ENCODE measurements at regions not wholly inside any gene's neighbourhood (a gene's known extent, or its start where the extent isn't known, plus 50 kb on each side); places are given as distances from the start of the nearest gene placed in this dataset.
"Not testable (repeated sequence)": the region's sequence is repeated elsewhere in the genome, so short reads cannot be mapped to it uniquely, and the experiment has no call there.

- no peaks in the 10 kb centered on the region for H3K9me3 Mint-ChIP-seq
- H3K4me1 Mint-ChIP-seq = peaks cover 5% of the 10 kb centered on the region
- H3K27ac Mint-ChIP-seq = peak overlapping the region; percentile 21
- no peaks in the 10 kb centered on the region for H3K36me3 Mint-ChIP-seq
- H3K4me3 Mint-ChIP-seq = no peak overlapping the region
- no peak for DNase-seq (ENCODE audit: low spot score in 2 of 2)
- no peak for ATAC-seq
Observed at GRCh38 chr20:40896814-40897700, 131.6 kb upstream of the TOP1 start.

- Mint-ChIP-seq H3K27ac (no peak overlapping the region), H3K4me1 (peaks cover 5% of the 10 kb centered on the region), H3K36me3 (no peaks in the 10 kb centered on the region), H3K9me3 (no peaks in the 10 kb centered on the region), H3K4me3 (no peak overlapping the region)
- DNase-seq (ENCODE audit: low spot score in 2 of 2) = no peak
- ATAC-seq = no peak
Observed at GRCh38 chr20:40899344-40899743, 129.3 kb upstream of the TOP1 start.

DNA sequence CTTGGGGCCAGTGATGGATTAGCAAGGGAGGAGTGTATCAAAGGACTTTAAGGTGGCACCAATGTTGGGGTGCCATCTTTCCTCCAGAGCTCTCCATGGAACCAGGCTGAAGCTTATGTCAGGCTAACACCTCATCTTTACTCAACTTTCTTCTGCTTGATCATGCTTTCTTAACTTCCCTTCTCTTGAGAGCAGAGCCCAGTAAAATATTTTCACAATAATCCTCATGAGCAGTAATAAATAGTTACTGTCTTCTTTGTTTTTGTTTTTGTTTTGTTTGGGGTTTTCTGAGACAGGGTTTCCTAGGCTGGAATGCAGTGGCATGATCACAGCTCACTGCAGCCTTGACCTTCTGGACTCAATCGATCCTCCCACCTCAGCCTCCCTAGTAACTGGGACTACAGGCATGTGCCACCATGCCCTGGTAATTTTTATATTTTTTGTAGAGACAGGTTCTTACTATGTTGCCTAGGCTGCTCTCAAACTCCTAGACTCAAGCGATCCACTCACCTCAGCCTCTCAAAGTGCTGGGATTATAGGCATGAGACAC, 127.9 kb upstream of the TOP1 start:
- H3K9me3 Mint-ChIP-seq = no peaks in the 10 kb centered on the region
- no peak overlapping the region for H3K27ac Mint-ChIP-seq
- H3K36me3 Mint-ChIP-seq = no peaks in the 10 kb centered on the region
- H3K4me3 Mint-ChIP-seq = no peak overlapping the region
- no peak for ATAC-seq
- H3K4me1 Mint-ChIP-seq = no peaks in the 10 kb centered on the region
- DNase-seq (ENCODE audit: low spot score in 2 of 2) = no peak

- Mint-ChIP-seq H3K4me1 (no peaks in the 10 kb centered on the region), H3K9me3 (no peaks in the 10 kb centered on the region), H3K36me3 (no peaks in the 10 kb centered on the region), H3K4me3 (no peak overlapping the region), H3K27ac (no peak overlapping the region)
- ATAC-seq (no peak), DNase-seq (ENCODE audit: low spot score in 2 of 2) (no peak)
Observed at GRCh38 chr20:40902661-40903060, 126.0 kb upstream of the TOP1 start.

GRCh38 chr20:40908309-40908708, 120.3 kb upstream of the TOP1 start:
- DNase-seq (ENCODE audit: low spot score in 2 of 2) = no peak
- no peak for ATAC-seq
- Mint-ChIP-seq H3K27ac (no peak overlapping the region), H3K4me1 (no peaks in the 10 kb centered on the region), H3K9me3 (no peaks in the 10 kb centered on the region), H3K4me3 (no peak overlapping the region), H3K36me3 (no peaks in the 10 kb centered on the region)

GRCh38 chr20:40909489-40909888, 119.1 kb upstream of the TOP1 start:
- not testable (repeated sequence) for H3K27ac Mint-ChIP-seq; ATAC-seq; H3K4me1 Mint-ChIP-seq; DNase-seq (ENCODE audit: low spot score in 2 of 2); H3K9me3 Mint-ChIP-seq; H3K4me3 Mint-ChIP-seq; H3K36me3 Mint-ChIP-seq

- not testable (repeated sequence) for H3K4me1 Mint-ChIP-seq; ATAC-seq; H3K4me3 Mint-ChIP-seq; H3K9me3 Mint-ChIP-seq; DNase-seq (ENCODE audit: low spot score in 2 of 2); H3K27ac Mint-ChIP-seq; H3K36me3 Mint-ChIP-seq
Observed at GRCh38 chr20:40910436-40910835, 118.2 kb upstream of the TOP1 start.

DNA sequence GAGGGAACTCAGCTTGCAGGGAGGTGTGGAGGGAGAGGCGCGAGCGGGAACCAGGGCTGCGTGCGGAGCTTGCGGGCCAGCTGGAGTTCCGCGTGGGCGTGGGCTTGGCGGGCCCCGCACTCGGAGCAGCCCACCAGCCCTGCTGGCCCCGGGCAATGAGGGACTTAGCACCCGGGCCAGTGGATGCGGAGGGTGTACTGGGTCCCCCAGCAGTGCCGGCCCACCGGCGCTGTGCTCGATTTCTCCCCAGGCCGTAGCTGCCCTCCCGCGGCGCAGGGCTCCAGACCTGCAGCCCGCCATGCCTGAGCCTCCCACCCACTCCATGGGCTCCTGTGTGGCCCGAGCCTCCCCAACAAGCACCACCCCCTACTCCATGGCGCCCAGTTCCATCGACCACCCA, 117.5 kb upstream of the TOP1 start:
- H3K4me3 Mint-ChIP-seq; H3K9me3 Mint-ChIP-seq; ATAC-seq; H3K27ac Mint-ChIP-seq; H3K36me3 Mint-ChIP-seq; DNase-seq (ENCODE audit: low spot score in 2 of 2); H3K4me1 Mint-ChIP-seq: not testable (repeated sequence)

DNA sequence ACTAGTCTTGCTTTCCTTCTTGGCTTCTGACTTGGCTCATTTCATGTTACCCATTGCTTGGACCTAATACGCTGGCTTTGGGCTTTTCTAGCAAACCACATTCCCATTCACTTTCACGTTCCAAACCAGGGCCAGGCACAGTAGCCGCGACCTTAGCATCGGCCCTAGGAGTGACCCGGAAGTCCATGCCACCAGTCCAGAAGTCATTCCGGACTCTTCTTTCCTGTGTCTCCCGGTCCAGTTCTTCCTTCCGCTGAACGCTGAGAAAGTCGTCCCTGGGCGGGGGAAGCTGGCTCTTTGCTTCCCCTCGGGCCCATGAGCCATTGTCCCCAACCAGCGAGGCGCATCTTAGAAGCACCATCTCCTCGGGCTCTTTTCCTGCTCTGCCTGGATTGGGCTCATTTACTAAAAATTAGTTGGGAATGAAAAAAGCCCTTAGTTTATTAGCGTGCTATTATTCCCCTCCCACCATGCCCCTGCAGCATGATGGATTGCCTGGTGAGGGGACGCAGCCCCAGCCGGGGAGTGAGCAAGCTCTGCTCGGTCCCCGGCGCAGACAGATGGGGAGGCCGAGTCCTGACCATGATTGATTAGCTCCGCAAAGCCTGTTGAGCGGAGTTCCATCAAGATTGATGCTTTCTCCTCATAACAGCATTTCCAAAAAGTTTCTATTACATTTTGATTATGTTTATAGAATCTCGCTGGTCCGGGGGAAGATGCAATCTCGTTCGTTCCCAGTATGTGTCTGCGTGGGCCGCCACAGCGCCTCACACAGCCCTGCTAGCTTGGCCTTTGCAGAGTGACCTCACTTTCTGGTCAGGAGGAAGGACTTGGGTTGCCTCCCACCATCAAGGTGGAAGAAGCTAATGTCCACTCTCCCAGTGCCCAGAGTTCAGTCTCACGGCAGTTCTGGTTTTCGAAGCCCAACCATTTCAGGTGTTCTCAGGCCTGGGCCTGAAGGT, 115.1 kb upstream of the TOP1 start:
- no peak overlapping the region for H3K27ac Mint-ChIP-seq
- no peaks in the 10 kb centered on the region for H3K4me1 Mint-ChIP-seq
- no peak overlapping the region for H3K4me3 Mint-ChIP-seq
- H3K36me3 Mint-ChIP-seq = no peaks in the 10 kb centered on the region
- H3K9me3 Mint-ChIP-seq = no peaks in the 10 kb centered on the region
- ATAC-seq (no peak), DNase-seq (ENCODE audit: low spot score in 2 of 2) (no peak)

DNA sequence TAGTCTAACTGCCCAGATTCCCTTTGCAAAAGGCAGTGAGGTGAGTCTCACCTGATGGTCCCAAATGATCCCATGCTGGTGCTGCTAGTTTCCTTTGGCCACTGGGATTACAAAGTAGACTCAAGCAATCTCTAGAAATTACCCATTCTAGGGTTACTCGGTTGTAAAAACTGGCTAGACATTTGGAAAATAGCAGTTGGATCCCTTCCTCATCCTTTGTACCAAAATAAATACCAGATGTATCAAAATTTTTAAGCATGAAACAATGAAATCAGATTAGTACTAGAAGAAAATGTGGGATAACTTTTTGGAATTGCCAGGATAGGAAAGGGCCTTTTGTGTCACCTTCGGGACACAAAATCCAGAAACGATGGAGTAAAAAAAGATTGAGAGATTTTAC, 112.9 kb upstream of the TOP1 start:
- H3K4me1 Mint-ChIP-seq = no peaks in the 10 kb centered on the region
- DNase-seq (ENCODE audit: low spot score in 2 of 2) (no peak), ATAC-seq (no peak)
- no peaks in the 10 kb centered on the region for H3K36me3 Mint-ChIP-seq
- no peak overlapping the region for H3K4me3 Mint-ChIP-seq
- no peaks in the 10 kb centered on the region for H3K9me3 Mint-ChIP-seq
- no peak overlapping the region for H3K27ac Mint-ChIP-seq

GRCh38 chr20:40916276-40916675, 112.3 kb upstream of the TOP1 start:
- ATAC-seq (no peak), DNase-seq (ENCODE audit: low spot score in 2 of 2) (no peak)
- H3K36me3 Mint-ChIP-seq = no peaks in the 10 kb centered on the region
- no peaks in the 10 kb centered on the region for H3K4me1 Mint-ChIP-seq
- no peaks in the 10 kb centered on the region for H3K9me3 Mint-ChIP-seq
- no peak overlapping the region for H3K4me3 Mint-ChIP-seq
- no peak overlapping the region for H3K27ac Mint-ChIP-seq

GRCh38 chr20:40920291-40920690, 108.3 kb upstream of the TOP1 start:
- DNase-seq (ENCODE audit: low spot score in 2 of 2) = no peak
- ATAC-seq = no peak
- no peaks in the 10 kb centered on the region for H3K36me3 Mint-ChIP-seq
- no peaks in the 10 kb centered on the region for H3K9me3 Mint-ChIP-seq
- H3K27ac Mint-ChIP-seq = no peak overlapping the region
- no peak overlapping the region for H3K4me3 Mint-ChIP-seq
- H3K4me1 Mint-ChIP-seq = no peaks in the 10 kb centered on the region

DNA sequence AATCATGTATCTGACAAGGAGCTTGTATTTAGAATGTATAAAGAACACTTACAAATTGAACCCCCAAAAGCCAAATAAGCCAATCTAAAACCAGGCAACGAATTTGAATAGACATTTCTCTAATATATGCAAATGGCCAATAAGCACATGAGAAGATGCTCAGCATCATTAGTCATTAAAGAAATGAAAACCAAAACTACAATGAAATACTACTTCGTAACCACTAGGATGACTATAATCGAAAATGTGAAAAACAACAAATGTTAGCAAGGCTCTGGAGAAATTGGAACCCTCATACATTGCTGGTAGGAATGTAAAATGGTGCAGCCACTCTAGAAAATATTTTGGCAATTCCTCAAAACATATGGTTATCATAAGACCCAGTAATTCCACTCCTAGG, 105.8 kb upstream of the TOP1 start:
- H3K27ac Mint-ChIP-seq = no peak overlapping the region
- no peaks in the 10 kb centered on the region for H3K36me3 Mint-ChIP-seq
- DNase-seq (ENCODE audit: low spot score in 2 of 2) (no peak), ATAC-seq (peak; percentile 61)
- no peaks in the 10 kb centered on the region for H3K4me1 Mint-ChIP-seq
- no peak overlapping the region for H3K4me3 Mint-ChIP-seq
- H3K9me3 Mint-ChIP-seq = no peaks in the 10 kb centered on the region

DNA sequence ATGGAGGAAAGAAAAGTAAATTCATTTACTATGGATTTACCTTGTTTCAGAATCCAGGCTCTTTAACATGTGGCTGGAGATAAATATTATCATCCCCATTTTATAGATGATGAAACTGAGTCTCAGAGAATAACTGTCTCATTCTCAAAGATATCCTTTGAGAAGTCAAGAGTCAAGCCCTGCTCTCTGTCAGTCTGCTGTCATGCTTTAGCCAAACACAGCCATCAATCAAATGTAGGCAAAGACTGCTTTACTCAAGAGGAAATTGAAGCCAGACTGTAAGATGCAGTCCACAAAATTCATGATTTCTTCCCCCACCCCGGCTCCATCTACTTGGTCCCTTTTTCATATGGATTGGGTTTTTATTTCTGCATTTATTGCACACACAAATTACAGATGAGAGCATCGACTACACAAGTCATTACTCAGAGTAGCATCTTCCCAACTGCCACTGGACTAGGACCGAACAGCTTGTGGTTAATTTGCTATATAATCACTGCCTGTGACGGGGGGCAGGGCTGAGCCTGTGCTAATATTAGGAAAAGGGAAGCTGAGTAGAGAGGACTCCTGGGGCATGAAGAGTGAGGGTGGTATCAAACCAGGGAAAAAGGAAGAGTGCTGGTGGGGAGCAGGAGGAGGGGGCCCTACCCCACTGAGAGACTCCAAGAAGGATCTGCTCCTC, 102.7 kb upstream of the TOP1 start:
- H3K27ac Mint-ChIP-seq = no peak overlapping the region
- no peak overlapping the region for H3K4me3 Mint-ChIP-seq
- no peaks in the 10 kb centered on the region for H3K4me1 Mint-ChIP-seq
- H3K9me3 Mint-ChIP-seq = no peaks in the 10 kb centered on the region
- ATAC-seq = no peak
- no peaks in the 10 kb centered on the region for H3K36me3 Mint-ChIP-seq
- DNase-seq (ENCODE audit: low spot score in 2 of 2) = no peak

- H3K4me3 Mint-ChIP-seq = no peak overlapping the region
- no peaks in the 10 kb centered on the region for H3K9me3 Mint-ChIP-seq
- H3K36me3 Mint-ChIP-seq = no peaks in the 10 kb centered on the region
- H3K4me1 Mint-ChIP-seq = no peaks in the 10 kb centered on the region
- H3K27ac Mint-ChIP-seq = no peak overlapping the region
- DNase-seq (ENCODE audit: low spot score in 2 of 2) = no peak
- ATAC-seq = no peak
Observed at GRCh38 chr20:40926928-40927327, 101.7 kb upstream of the TOP1 start.
